Muscle of back (tissue), 3 donors: ENCODE measurements at regions not wholly inside any gene's neighbourhood (a gene's known extent, or its start where the extent isn't known, plus 50 kb on each side); places are given as distances from the start of the nearest gene placed in this dataset.
A peak's percentile ranks its signal among the peaks of the same experiment; 100 is the strongest.
"Not testable (repeated sequence)": the region's sequence is repeated elsewhere in the genome, so short reads cannot be mapped to it uniquely, and the experiment has no call there.

Experiments used
- DNase-seq, 3 donors: peaks; one replicate each; pipeline versions ENCODE4 v3.0.0 to v3.0.0-alpha.2; 2013

- not testable (repeated sequence) for DNase-seq
Observed at GRCh38 chr1:70751676-70752287, 295.8 kb downstream of the PTGER3 start.

- DNase-seq = no peak
Observed at GRCh38 chr1:70754701-70755100, 292.9 kb downstream of the PTGER3 start.

- DNase-seq = peak in 1 of 3 donors; percentile 11
Observed at GRCh38 chr1:70760154-70760553, 287.5 kb downstream of the PTGER3 start.

- DNase-seq = no peak
Observed at GRCh38 chr1:70762386-70762785, 285.2 kb downstream of the PTGER3 start.

GRCh38 chr1:70764747-70765146 is 282.9 kb downstream of the PTGER3 start:
- no peak for DNase-seq

- DNase-seq = peak in 1 of 3 donors; percentile 30
Observed at GRCh38 chr1:70767377-70767776, 280.2 kb downstream of the PTGER3 start.

- DNase-seq = no peak
Observed at GRCh38 chr1:70768216-70768615, 279.4 kb downstream of the PTGER3 start.

- peak in 1 of 3 donors; percentile 17 for DNase-seq
Observed at GRCh38 chr1:70778056-70778762, 269.4 kb downstream of the PTGER3 start.

- no peak for DNase-seq
Observed at GRCh38 chr1:70778934-70779333, 268.7 kb downstream of the PTGER3 start.

GRCh38 chr1:70779571-70779970 is 268.0 kb downstream of the PTGER3 start:
- DNase-seq = peak in 1 of 3 donors; percentile 73

GRCh38 chr1:70785287-70785686 is 262.3 kb downstream of the PTGER3 start:
- no peak for DNase-seq

GRCh38 chr1:70790232-70790923 is 257.2 kb downstream of the PTGER3 start:
- DNase-seq = no peak

GRCh38 chr1:70795064-70795463 is 252.6 kb downstream of the PTGER3 start:
- DNase-seq = not testable (repeated sequence)

GRCh38 chr1:70796298-70796697 is 251.3 kb downstream of the PTGER3 start:
- DNase-seq = not testable (repeated sequence)

GRCh38 chr1:70802625-70803024 is 245.0 kb downstream of the PTGER3 start:
- not testable (repeated sequence) for DNase-seq

GRCh38 chr1:70805641-70806040 is 242.0 kb downstream of the PTGER3 start:
- no peak for DNase-seq

- no peak for DNase-seq
Observed at GRCh38 chr1:70807088-70807664, 240.4 kb downstream of the PTGER3 start.

- DNase-seq = peak in 2 of 3 donors; percentile 10 to 13
Observed at GRCh38 chr1:70809069-70809468, 238.5 kb downstream of the PTGER3 start.

- DNase-seq = no peak
Observed at GRCh38 chr1:70811815-70812214, 235.8 kb downstream of the PTGER3 start.

GRCh38 chr1:70812442-70813109 is 235.0 kb downstream of the PTGER3 start:
- no peak for DNase-seq

GRCh38 chr1:70818401-70818800 is 229.2 kb downstream of the PTGER3 start:
- peak in 1 of 3 donors; percentile 30 for DNase-seq

GRCh38 chr1:70819231-70819630 is 228.4 kb downstream of the PTGER3 start:
- DNase-seq = no peak
